GM12892 (cell line): ENCODE measurements at regions not wholly inside any gene's neighbourhood (a gene's known extent, or its start where the extent isn't known, plus 50 kb on each side); places are given as distances from the start of the nearest gene placed in this dataset.

Source experiments
- POLR2A ChIP-seq: IDR thresholded peaks from 2 replicates; pipeline ENCODE4 v1.6.1; 2011; ENCODE audit warnings: low read depth, low read length, control low read depth
- POLR2AphosphoS5 ChIP-seq: IDR thresholded peaks from 2 replicates; pipeline ENCODE4 v1.6.1; 2011; ENCODE audit warnings: low read depth, low read length, control low read depth
- TAF1 ChIP-seq: IDR thresholded peaks from 2 replicates; pipeline ENCODE4 v1.6.1; 2011; ENCODE audit warnings: low read depth, mild to moderate bottlenecking, control low read depth, low read length, borderline replicate concordance

DNA sequence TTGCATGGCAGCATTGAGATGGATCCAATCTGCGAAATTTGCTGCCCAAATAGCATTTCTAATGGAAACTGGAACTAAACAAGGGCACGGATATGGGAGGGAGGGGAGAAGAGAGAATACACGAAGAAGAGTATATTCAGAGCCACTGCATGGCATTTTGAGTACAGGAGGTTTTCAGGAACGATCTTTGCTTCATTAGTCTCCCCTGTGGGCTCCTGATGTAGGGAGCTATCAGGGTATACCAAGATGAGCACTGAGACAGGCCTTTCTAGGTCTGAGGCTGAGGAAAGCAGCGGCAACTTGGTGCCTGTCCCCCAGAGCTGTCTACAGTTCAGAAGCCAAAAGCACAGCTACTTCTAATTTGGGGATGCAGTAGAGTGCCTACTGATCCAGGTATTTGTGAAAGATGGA, 257.7 kb upstream of the PMFBP1 start:
- no peak for TF ChIP-seq POLR2A
- no peak for TF ChIP-seq TAF1
- TF ChIP-seq POLR2AphosphoS5 = no peak
